GM23248 (cell line): ENCODE measurements at regions not wholly inside any gene's neighbourhood (a gene's known extent, or its start where the extent isn't known, plus 50 kb on each side); places are given as distances from the start of the nearest gene placed in this dataset.

Experiments
- EZH2 ChIP-seq: fragments of 200-600 bp; sonication (generic); IDR thresholded peaks from 2 replicates; pipeline ENCODE4 v1.6.1; 2018; ENCODE audit warnings: antibody characterized with exemption, mild to moderate bottlenecking; ENCODE audit not compliant: insufficient read depth, poor library complexity, severe bottlenecking
- EZH2phosphoT487 ChIP-seq: fragments of 200-600 bp; sonication (generic); IDR thresholded peaks from 2 replicates; pipeline ENCODE4 v1.6.1; 2018; ENCODE audit warnings: antibody characterized with exemption, moderate library complexity, mild to moderate bottlenecking, low read depth; ENCODE audit not compliant: insufficient read depth

DNA sequence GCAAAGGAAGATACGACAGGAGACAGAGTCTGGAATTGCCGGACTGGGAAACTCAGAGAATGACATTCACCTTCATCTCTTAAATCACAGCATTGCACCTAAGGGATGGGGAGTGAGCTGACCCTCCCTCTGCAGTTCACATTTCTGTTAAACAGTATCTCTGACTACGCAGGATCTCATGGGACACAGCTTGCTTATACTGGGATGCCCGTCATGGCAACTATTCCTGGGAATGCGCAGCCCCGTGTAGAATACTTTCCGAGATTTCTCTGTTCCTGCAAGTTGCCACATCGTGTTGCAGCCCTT, 232.5 kb upstream of the HES1 start:
- TF ChIP-seq EZH2 (no peak), EZH2phosphoT487 (no peak)
